Renal cortex interstitium (tissue), 11 donors: ENCODE measurements at regions not wholly inside any gene's neighbourhood (a gene's known extent, or its start where the extent isn't known, plus 50 kb on each side); places are given as distances from the start of the nearest gene placed in this dataset.
"Not testable (repeated sequence)": the region's sequence is repeated elsewhere in the genome, so short reads cannot be mapped to it uniquely, and the experiment has no call there.

ENCODE experiments used
- DNase-seq, 11 donors: peaks; one replicate each; pipeline ENCODE4 v3.0.0-alpha.2; 2013; ENCODE audit warnings: low read depth in 9 of 11, low spot score in 4 of 11; ENCODE audit errors: extremely low read depth in 1 of 11

DNA sequence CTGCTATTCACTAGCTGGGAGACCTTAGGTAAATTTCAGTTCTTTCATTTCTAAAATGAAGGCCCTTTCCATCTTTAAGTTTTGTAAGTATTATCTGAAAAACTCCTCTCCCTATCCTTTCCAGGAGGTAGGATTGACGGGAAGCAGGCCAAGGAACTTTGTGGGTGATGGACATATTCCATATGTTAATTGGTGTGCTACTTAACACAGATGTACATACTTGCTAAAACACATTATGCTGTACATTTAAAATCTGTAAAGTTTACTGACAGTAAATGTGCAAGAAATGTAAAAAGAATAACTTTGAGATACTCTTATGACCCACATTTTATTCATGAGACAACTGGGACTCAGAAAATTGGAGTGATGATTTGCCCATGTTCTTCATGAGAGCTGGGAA, 329.8 kb upstream of the LRRC3B start:
- no peak for DNase-seq

DNA sequence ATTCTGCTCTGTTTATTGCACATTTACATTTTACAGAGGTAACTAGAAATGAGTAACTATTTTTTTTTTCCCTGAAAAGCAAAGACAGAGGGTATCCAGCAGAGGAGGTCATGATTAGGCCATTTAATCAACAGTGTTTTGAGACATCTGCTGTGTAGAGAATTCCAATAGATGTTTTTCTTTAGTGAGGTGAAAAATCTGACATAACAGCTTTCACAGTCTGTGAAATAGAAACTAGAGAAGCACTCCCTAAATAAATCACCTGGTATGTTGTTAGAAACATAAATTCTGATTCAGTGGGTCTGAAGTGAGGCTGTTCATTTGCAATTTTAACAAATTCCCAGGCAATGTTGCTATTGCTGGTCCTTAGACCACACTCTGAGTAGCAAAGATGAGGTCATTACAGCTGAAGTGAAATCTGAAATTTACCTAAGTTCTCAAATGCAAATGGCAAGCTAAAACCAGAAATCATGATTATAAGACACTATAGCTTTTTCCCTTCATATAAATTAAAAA, 329.2 kb upstream of the LRRC3B start:
- DNase-seq, result peak in 8 of 11 donors; percentile 7 to 47 (median 18)

DNA sequence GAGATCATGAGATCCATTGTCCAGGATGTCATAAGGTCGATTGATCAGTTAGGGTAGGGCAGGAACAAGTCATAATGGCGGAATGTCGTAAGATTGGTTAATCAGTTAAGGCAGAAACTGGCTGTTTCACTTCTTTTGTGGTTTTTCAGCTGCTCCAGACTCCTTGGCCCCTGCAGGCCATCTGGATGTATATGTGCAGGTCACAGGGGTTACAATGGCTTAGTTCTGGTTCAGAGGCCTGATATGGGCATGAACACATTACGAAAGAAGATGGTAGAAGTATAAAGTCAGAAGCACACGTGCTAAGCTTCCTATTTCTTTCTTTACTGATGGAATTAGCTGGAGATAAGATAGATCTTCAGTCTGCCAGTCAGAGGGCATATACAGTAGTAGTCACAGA, 315.4 kb upstream of the LRRC3B start:
- no peak for DNase-seq

DNA sequence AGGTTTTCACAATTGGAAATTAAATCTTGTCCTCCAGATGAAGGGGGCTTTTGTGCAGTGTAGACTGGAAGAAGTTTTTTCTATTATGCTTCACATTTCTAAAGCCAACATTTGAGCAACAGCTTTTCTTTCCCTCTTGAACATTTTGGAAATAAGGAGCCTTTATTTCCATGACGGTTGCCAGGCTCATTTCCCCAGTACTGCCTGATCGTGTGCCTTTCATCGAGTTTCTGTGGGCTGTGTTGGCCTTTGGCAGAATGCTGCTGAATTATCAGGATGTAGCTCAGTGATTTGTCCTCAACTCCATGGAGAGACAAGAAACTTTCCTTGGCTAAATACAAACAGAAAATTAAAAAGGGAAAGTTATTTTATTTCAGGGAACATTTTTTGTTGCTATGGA, 314.8 kb upstream of the LRRC3B start:
- DNase-seq, result no peak

DNA sequence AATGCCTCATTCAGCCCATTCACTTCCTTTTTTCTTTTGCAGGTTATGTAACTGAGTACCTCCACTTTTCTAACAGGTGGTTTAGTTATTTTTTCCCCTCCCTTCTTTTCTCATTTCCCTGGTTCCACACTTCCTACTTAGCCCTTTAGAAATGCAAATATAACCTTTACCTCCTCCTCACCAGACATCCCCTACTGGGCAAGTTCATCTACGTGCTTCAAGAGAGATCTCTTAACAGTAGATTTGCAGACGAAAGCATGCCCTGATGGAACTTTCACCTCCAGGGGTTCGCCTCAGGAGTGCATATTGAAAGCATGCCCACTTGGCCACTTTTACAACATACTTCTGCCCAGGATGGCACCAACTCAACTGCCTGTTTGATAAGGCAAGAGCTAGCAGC, 314.1 kb upstream of the LRRC3B start:
- DNase-seq, result no peak

DNA sequence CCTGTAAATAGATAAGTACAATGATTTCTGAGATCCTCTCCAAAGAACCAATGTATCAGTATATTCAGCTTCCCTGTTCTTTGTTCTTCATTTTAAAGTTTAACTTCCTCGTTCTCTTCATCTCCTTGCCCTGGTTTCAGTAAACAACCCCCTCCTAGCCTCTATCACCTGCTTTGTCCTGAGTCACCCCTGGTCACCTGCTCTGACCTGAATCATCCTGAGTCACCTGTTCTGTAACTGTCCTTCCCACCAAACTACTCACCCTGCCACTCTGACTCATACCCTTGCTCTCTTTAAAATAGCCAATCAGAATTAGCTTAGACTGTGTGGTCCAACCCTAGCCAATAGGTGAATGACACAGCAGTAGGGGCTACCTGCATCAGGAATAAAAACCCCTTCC, 313.0 kb upstream of the LRRC3B start:
- not testable (repeated sequence) for DNase-seq

DNA sequence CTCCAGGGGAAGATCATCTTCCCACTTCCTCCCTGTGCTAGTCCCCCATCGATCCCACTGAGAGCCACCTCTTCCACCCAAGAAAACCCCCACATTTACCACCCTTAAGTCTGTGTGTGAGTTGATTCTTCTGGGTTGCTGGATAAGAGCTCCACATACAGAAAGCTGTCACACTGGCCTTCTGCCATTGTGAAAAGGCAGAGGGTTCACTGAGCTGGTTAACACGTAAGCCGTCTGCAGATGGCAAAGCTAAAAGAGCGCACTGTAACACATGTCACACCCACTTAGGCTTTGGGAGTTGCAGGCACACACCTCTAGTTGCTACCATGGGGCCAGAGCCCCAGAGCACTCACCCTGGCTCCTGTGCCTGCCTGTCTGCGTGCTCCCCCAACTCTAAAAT, 309.8 kb upstream of the LRRC3B start:
- no peak for DNase-seq

DNA sequence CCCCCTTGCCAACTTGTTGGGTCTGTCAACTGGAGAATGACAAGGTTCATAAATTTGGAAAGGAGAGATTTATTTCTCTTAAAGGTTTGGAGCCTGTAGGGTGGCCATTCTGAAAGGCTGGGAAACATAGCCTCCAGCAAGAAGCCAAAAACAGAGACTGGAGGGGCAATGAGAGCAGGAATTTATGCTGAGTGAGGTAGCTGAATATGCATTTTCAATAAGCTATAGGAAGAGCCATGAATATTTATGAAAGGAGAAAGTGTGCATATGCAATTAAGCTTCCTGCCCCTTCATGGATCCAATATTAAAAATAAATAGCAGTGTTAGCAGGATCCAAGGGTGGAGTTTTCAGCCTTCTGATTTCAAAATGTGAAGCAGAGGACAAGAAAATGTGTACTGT, 306.1 kb upstream of the LRRC3B start:
- no peak for DNase-seq

DNA sequence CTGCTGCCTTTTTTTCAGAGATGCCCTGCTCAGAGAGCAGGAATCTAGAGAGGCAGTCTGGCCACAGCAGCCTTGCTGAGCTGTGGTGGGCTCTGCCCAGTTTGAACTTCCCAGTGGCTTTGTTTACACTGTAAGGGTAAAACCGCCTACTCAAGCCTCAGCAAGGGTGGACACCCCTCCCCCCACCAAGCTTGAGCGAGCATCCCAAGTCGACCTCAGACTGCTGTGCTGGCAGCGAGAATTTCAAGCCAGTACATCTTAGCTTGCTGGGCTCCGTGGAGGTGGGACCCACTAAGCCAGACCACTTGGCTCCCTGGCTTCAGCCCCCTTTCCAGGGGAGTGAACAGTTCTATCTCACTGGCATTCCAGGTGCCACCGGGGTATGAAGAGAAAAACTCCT, 298.8 kb upstream of the LRRC3B start:
- DNase-seq, result peak in 1 of 11 donors; percentile 6

DNA sequence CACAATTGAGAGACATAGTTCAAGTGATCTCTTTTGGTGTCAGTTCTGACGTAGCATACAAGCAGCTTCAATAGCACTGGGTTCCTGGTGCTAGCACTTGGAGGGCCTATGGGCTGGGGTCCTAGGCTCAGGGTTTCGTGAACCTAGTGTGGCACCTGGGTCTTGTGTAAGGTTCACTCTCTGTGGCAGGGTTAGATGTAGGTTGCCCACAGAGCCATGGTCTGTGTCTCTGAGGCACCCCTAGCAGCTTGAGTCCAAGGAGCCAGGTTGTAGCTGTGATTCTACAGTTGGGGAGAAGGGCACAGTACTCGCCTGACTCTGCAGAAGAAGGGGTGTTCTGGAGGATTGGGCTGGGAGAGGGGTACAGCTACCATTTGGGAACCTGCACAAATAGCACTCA, 282.6 kb upstream of the LRRC3B start:
- DNase-seq, result no peak

DNA sequence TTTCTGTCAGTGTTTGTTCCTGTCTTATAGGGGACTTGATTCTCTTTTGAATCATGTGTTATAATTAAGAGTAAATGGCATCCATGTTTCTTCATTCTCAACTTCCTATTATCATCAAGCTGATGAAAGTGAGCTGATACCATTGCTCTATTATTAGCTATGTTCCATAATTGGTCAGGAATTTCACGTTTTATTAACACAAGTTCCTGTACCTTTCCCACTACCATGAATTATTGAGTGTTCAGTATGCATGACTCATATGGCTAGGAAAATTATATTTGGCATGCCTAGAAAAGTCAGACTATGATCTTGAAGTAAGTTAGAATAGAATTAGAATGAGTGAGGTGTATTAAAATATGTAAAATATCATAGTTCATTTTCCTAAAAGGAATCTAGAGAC, 278.9 kb upstream of the LRRC3B start:
- no peak for DNase-seq

DNA sequence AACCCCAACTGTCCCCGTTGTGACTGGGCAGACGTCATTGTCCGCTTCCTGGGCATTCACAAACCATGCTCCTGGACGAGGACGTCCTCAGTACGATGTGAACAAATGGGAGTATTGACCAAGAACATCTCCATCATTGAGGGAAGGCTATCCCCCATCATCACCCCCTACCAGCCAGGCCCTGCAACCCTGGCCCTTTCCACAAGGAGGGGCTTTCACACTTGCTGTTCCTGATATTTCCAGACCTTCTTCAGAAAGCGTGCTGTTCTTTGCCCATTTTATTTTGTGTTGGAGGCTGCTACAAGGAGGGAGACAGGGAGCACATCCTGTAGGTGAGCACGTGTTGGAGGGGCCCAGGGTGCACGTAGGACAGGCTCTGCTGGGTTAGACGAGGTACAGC, 277.0 kb upstream of the LRRC3B start:
- no peak for DNase-seq

DNA sequence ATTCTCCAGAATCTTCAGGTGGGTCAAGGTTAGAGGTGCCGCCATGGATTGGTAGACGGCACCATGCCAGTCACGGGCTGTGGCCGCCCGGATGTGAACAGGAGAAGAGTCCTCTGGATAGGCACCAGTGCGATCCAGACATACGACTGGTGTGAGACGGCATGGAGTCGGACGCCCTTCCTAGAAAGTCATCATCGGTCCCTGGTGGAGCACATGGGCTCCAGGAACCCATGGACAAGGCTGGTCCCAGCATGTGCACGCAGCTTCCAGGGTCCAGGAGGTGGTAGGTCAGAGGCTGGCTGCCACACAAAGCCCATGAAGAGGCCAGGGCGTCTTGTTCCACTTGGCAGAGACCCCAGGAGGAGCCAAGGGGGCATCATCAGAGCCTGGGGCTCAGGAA, 276.1 kb upstream of the LRRC3B start:
- DNase-seq, result no peak

DNA sequence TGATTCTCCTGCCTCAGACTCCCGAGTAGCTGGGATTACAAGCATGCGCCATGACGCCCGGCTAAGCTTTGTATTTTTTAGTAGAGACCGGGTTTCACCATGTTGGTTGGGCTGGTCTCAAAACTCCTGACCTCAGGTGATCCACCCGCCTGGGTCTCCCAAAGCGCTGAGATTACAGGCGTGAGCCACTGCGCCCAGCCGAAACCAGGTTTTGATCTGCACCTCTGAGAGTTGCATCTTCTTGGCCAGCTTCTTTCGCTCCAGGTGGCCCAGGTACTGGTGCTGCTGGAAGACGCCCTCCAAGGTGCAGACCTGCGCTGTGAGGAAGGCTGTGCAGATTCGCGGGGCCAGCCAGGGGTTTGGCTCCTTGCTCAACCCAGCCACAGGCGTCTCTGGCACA, 275.4 kb upstream of the LRRC3B start:
- no peak for DNase-seq

DNA sequence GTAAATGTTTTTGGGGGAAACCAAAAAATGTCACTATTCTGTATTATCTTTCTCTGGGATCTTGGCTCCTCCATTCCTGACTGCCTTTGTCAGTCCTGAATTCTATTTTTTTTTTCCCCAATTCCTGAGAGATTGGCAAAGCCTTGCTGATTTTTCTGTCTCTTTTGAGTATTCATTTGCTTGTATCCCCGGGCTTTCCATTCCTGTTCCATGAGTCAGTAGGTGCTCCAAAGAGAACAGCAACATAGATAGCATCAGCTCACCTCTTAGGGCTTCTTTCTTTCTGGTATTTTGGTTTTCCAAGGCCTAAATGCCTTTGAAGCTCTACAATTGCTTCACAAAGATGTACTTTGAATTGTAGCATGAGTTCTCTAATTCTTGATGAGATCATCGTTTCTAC, 271.7 kb upstream of the LRRC3B start:
- no peak for DNase-seq

DNA sequence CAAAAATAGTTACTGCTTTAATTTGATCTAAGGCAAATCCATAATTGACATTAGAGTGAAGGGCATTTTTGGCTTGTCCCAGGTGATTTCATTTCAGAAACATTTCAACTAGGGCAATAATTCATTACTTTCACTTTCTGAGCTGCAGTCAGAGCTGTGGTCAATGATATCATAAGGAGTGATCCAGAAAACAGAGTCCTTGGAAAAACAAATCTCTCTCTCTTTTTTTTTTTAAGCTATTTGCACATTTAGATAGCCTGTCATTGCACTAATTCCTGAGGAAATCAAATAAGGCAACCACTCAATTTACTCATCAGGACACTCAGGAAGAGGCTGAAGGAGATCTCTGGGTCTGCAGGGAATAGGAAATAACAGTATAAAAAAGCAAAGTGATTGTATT, 269.5 kb upstream of the LRRC3B start:
- no peak for DNase-seq

DNA sequence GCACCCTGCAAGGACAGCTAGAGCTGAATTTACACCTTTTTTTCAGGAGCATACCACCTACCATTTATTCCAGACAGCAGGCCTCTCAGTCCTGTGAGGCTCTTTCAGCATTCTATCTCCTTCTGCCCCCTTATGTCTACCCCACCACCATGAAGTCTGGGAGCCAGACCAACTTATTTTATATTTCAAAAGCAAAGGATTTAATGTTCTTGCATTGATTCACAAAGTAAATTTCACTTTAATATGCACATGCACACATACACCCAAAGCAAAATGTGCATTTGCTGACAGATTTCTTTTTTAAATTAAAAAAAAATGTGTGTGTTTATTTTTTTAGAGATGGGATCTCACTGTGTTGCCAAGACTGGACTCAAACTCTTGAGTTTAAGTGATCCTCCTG, 264.2 kb upstream of the LRRC3B start:
- no peak for DNase-seq

DNA sequence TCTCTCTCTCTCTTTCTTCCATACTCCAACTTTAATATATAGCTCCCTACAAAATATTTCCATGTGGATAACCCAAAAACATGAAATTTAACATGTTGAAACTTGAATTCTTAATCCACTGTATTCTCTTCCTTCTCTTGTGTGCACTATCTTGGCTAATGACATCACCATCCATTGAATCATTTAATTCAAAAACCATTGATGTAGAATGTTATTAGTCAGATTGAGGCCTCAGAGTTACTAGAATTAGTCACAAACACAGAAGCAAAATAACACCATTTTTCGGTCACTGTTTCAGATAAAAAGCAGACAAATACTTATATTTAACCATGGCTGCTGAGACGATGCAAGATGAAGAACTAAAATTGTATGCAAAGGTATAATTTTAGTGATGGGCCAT, 256.9 kb upstream of the LRRC3B start:
- DNase-seq, result no peak

DNA sequence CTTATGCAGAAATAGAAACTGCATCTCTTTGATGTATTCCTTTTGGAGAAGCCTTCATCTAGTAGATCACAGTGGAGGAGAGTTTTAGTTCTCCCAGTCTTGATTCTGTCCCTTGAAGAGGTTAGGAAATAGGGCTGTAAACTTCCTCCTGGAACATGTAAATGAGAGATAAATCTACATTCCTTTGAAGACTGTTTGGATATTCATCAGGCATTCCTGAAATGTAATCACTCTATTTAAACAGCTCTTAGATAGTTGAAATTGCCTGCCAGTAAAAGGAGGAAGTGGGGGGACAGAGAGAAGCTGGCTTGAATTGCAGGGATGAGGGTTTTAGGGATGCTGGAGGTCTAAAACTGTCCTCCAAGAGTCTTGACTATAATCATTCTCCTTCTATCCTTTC, 254.3 kb upstream of the LRRC3B start:
- no peak for DNase-seq

DNA sequence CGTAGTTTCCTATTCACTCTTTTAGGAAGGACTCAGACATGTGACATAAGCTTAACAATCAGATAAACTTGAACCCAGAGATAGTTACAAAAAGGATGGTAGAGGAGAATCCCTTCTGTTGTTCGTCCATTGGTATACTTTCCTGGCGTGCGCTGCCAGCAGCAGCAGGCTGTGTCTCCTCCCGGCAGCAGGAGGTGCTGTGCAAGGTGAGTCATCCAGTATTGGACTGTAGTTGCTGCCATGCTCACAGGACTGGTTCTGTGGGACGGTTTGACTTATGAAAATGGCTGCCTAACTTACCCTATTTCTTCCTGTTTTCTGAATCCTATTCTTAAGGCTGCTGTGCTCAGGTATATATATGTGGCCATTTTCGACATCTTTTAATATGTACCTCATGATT, 253.4 kb upstream of the LRRC3B start:
- DNase-seq, result no peak

DNA sequence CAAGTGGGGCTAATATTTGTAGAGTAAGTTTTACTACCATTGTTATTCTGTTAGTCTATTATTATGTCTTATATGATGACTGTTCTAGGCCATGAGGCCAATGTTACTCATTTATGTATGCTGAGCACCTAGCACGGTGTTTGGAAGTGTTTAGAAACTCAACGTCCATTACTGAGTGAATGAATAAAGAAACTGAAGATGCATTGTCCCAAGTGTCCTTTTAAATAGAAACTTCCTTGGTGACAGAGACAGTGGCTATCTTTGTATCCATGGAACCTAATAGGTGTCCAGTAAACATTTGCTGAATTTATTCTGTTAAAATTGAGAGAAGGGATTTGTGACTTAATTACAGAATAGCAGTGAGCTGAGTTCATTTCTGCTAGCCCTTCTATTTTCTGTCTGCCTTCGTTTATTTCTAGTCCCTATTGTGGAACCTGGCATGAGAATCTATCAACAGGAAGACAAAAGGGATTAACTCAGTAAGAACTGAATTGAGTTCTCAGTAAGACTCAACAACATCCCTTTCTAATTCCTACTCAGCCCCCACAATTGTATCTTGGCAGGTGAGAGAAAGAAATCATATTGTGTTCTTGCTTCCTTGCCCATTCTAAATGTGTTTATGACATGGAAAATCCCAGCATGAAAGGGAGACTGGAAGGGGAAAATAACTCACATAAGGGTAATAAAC, 246.6 kb upstream of the LRRC3B start:
- DNase-seq, result no peak
